ENCODE measurements at regions not wholly inside any gene's neighbourhood (a gene's known extent, or its start where the extent isn't known, plus 50 kb on each side); places are given as distances from the start of the nearest gene placed in this dataset.
A peak's percentile ranks its signal among the peaks of the same experiment; 100 is the strongest.

GRCh38 chrX:853304-853703, 222.7 kb downstream of the SHOX start:
- H3K4me1 ChIP-seq (ENCODE audit: control insufficient read depth in 2 of 2, insufficient read depth in 2 of 2, low read length in 2 of 2), result no peaks in the 10 kb centered on the region
- H3K9ac ChIP-seq (ENCODE audit: low read length), result no peak overlapping the region
- no peaks in the 10 kb centered on the region for H3K36me3 ChIP-seq (replicated peaks in 1 of 2; ENCODE audit: control extremely low read depth in 1 of 2, control insufficient read depth in 1 of 2, extremely low read depth in 1 of 2, insufficient read depth in 2 of 2, low read length in 1 of 2)
- H3K79me2 ChIP-seq (ENCODE audit: control insufficient read depth, insufficient read depth, low read length), result no peaks in the 10 kb centered on the region
- Mint-ChIP-seq H3K9me3 (ENCODE audit: insufficient read depth) (peaks cover 4% of the 10 kb centered on the region), H3K27ac (no peak overlapping the region), H3K4me3 (no peak overlapping the region), H3K4me1 (peaks cover 8% of the 10 kb centered on the region), H3K27me3 (no peaks in the 10 kb centered on the region)
- CTCF ChIA-PET, result no interaction called here
- intact Hi-C loops (cut with micrococcal nuclease), result no loop called here
- H2AFZ ChIP-seq (ENCODE audit: insufficient read depth, low read depth, low read length, poor library complexity, severe bottlenecking), result no peak overlapping the region
- peaks cover 0 to 2% (median 0%) of the 10 kb centered on the region in 4 experiments for H3K27me3 ChIP-seq (replicated peaks in 1 of 4; ENCODE audit: control extremely low read depth in 1 of 4, control insufficient read depth in 3 of 4, insufficient read depth in 4 of 4, low read length in 3 of 4)
- POLR2A ChIA-PET, result no interaction called here
- H4K20me1 ChIP-seq (ENCODE audit: control insufficient read depth, insufficient read depth, low read length, poor library complexity, severe bottlenecking), result no peaks in the 10 kb centered on the region
- H3K4me3 ChIP-seq (ENCODE audit: control extremely low read depth in 1 of 5, extremely low read depth in 1 of 5, insufficient read depth in 1 of 5, low read depth in 2 of 5, low read length in 4 of 5), result no peak overlapping the region
- H3K4me2 ChIP-seq (replicated peaks; ENCODE audit: low read depth, low read length, poor library complexity, severe bottlenecking), result no peak overlapping the region
- H3K27ac ChIP-seq (ENCODE audit: low read length in 2 of 2), result no peak overlapping the region
- 66% methylated on average over 4 of the region's 7 CpGs for WGBS (ENCODE audit: insufficient coverage)
- peaks cover 0 to 6% (median 0%) of the 10 kb centered on the region in 3 donors for H3K9me3 ChIP-seq (ENCODE audit: control extremely low read depth in 1 of 3, control insufficient read depth in 2 of 3, insufficient read depth in 1 of 3, low read length in 2 of 3)
- ATAC-seq (ENCODE audit: low read depth) (no peak), DNase-seq (no peak)
- TF ChIP-seq EZH2 (IDR thresholded peaks at IDR 0.05; ENCODE audit: borderline replicate concordance, insufficient read depth, low read depth, low read length, poor library complexity, severe bottlenecking), result no peak
- no peak for TF ChIP-seq CTCF (IDR thresholded peaks at IDR 0.05)

- Histone ChIP-seq H3K79me2 (ENCODE audit: control insufficient read depth, insufficient read depth, low read length) (no peaks in the 10 kb centered on the region), H3K36me3 (replicated peaks in 1 of 2; ENCODE audit: control extremely low read depth in 1 of 2, control insufficient read depth in 1 of 2, extremely low read depth in 1 of 2, insufficient read depth in 2 of 2, low read length in 1 of 2) (no peaks in the 10 kb centered on the region), H3K4me1 (ENCODE audit: control insufficient read depth in 2 of 2, insufficient read depth in 2 of 2, low read length in 2 of 2) (no peaks in the 10 kb centered on the region), H3K27ac (ENCODE audit: low read length in 2 of 2) (no peak overlapping the region), H3K9ac (ENCODE audit: low read length) (no peak overlapping the region), H4K20me1 (ENCODE audit: control insufficient read depth, insufficient read depth, low read length, poor library complexity, severe bottlenecking) (no peaks in the 10 kb centered on the region), H3K27me3 (replicated peaks in 1 of 4; ENCODE audit: control extremely low read depth in 1 of 4, control insufficient read depth in 3 of 4, insufficient read depth in 4 of 4, low read length in 3 of 4) (peaks cover 0 to 2% (median 0%) of the 10 kb centered on the region in 4 experiments), H3K9me3 (ENCODE audit: control extremely low read depth in 1 of 3, control insufficient read depth in 2 of 3, insufficient read depth in 1 of 3, low read length in 2 of 3) (peaks cover 0 to 9% (median 0%) of the 10 kb centered on the region in 3 donors), H2AFZ (ENCODE audit: insufficient read depth, low read depth, low read length, poor library complexity, severe bottlenecking) (peak overlapping the region; percentile 28), H3K4me2 (replicated peaks; ENCODE audit: low read depth, low read length, poor library complexity, severe bottlenecking) (no peak overlapping the region), H3K4me3 (ENCODE audit: control extremely low read depth in 1 of 5, extremely low read depth in 1 of 5, insufficient read depth in 1 of 5, low read depth in 2 of 5, low read length in 4 of 5) (no peak overlapping the region)
- no peak for DNase-seq
- 1% methylated on average over 7 of the region's 11 CpGs for WGBS (ENCODE audit: insufficient coverage)
- peaks cover 8% of the 10 kb centered on the region for H3K4me1 Mint-ChIP-seq
- no peak for TF ChIP-seq EZH2 (IDR thresholded peaks at IDR 0.05; ENCODE audit: borderline replicate concordance, insufficient read depth, low read depth, low read length, poor library complexity, severe bottlenecking)
- TF ChIP-seq CTCF (IDR thresholded peaks at IDR 0.05), result no peak
- intact Hi-C loops (cut with micrococcal nuclease), result no loop called here
- ATAC-seq (ENCODE audit: low read depth), result no peak
- no peak overlapping the region for H3K4me3 Mint-ChIP-seq
- H3K27ac Mint-ChIP-seq, result no peak overlapping the region
- ChIA-PET POLR2A (no interaction called here), CTCF (no interaction called here)
- H3K9me3 Mint-ChIP-seq (ENCODE audit: insufficient read depth), result peaks cover 1% of the 10 kb centered on the region
- no peaks in the 10 kb centered on the region for H3K27me3 Mint-ChIP-seq
Observed at GRCh38 chrX:850471-850916, 219.9 kb downstream of the SHOX start.
